Skin epidermis (tissue), 12 donors: ENCODE measurements at regions not wholly inside any gene's neighbourhood (a gene's known extent, or its start where the extent isn't known, plus 50 kb on each side); places are given as distances from the start of the nearest gene placed in this dataset.

Source experiments
- H3K27ac ChIP-seq, 21 experiments: fragments of 200-600 bp; sonication (generic) in 11 of 21; one replicate each; pipeline ENCODE4 v1.5.0; 2020; ENCODE audit warnings: mild to moderate bottlenecking in 3 of 21, inconsistent platforms in 2 of 21, moderate library complexity in 2 of 21
- H3K4me3 ChIP-seq, 7 experiments: fragments of 200-600 bp; sonication (generic) in 2 of 7; one replicate each; pipeline ENCODE4 v1.5.0; 2020; ENCODE audit warnings: inconsistent platforms in 2 of 7, mild to moderate bottlenecking in 2 of 7, moderate library complexity in 1 of 7

- no peak overlapping the region for H3K27ac ChIP-seq
- no peak overlapping the region for H3K4me3 ChIP-seq
Observed at GRCh38 chr2:239793836-239794235, 231.3 kb downstream of the NDUFA10 start.

DNA sequence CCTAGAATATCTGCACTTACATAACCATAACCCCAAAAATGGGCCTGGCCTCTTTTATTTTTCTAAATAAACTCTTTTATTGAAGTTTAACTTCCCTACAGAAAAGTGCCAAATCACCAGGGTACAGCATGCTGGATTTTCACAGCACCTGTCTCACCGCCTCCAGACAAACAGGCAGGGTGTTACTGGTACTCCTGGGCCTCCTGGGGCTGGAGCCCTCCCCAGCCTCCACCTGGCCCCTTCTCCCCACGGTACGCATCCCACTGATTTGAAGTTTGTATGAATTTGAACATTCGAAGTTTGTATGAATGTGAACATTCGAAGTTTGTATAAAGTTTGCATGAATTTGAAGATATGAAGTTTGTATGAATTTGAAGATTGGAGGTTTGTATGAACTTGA, 232.1 kb downstream of the NDUFA10 start:
- Histone ChIP-seq H3K27ac (no peak overlapping the region), H3K4me3 (no peak overlapping the region)

DNA sequence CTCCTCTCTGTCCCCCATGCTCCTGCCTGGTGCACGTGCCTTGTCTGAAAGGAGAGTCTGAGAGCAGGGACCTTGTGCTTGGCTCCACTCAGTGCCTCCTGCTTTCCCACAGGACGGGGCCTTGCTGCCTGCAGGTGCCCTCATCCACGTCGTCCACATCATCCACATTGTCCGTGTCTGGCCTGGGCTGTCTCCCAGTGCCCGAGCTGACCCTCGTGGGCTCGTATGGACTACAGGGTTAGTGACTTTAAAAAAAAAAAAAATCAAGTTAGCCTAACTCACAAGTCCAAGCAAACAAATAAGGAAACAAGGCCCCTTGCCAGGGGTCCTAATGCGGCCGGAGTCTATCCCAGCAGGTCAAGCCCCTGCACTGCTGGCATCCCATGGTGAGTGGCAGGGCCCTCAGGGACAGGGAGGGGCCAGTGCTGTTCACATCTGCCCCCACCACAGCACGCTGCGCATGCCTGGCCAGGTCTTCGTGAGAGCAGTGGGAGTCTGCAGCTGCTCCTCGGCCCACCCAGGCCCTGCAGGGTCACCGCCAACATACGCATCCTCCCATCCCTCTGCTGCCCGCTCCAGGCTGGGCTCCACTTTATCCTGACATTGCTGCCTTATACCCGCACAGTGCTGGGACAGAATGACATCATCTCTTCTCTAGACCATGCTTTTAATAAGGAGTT, 232.6 kb downstream of the NDUFA10 start:
- H3K27ac ChIP-seq, result no peak overlapping the region
- H3K4me3 ChIP-seq, result no peak overlapping the region

DNA sequence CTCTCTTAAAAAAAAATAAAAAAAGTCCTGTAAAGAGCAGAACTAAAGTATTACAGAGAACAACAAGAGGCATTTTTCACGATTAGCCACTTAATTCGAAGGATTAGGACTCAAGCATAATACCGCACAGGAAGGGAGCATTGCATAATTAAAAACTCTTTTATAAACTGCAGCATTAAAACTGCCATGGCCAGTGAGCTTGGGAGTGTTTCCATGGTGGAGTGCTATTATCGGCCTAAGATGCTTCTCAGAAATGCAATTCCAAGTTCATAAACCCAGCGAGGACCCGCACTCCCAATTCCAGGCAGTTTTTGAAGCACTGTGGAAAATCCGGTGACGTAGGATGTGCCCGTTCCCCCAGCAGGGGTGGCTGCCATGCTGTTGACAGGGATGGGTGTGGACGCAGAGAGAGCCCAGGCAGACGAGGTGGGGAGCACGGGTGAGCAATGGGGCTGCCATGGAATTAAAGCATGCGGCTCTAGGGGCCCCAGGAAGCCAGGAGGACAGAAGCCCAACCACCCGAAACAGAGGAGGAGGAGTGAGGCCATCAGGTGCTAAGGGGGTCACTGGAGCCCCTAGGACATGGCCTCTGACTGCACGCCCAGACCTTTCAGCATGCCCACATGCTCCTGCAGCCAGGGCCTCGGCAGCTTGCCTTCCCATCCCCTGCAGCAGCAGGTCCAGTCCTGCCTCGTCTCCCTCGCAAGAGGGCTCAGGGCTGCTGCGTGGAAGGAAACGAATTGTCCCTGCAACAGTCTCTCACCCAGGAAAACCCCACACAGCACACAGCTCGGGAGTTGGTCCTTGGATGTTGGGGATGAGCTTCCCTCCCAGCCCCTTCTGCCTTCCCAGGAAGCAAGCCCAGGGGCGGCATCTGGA, 233.4 kb downstream of the NDUFA10 start:
- Histone ChIP-seq H3K4me3 (no peak overlapping the region), H3K27ac (no peak overlapping the region)

GRCh38 chr2:239790721-239791120, 234.4 kb downstream of the NDUFA10 start:
- no peak overlapping the region for H3K27ac ChIP-seq

DNA sequence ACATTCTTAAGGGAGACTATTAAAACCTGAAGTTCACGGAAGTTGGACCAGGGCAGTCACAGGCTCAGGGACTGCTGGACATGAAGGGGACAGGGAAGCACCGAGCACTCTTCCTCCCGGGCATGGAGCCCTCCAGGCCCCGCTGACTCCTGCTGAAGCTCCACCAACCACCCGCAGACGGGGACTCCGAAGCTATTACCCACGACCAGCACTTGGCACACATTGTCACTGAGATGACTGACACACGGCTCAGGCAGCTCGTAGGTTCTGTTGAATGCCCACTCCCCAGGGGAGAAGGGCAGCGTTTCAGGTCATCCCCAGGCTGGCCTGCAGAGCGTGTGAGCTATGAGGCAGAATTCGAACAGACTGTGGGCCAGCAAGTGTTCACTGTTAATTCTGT, 234.8 kb downstream of the NDUFA10 start:
- no peak overlapping the region for H3K27ac ChIP-seq
- H3K4me3 ChIP-seq, result no peak overlapping the region

More at GRCh38 chr2:239790721-239791120, 234.4 kb downstream of the NDUFA10 start:
- H3K4me3 ChIP-seq, result no peak overlapping the region

DNA sequence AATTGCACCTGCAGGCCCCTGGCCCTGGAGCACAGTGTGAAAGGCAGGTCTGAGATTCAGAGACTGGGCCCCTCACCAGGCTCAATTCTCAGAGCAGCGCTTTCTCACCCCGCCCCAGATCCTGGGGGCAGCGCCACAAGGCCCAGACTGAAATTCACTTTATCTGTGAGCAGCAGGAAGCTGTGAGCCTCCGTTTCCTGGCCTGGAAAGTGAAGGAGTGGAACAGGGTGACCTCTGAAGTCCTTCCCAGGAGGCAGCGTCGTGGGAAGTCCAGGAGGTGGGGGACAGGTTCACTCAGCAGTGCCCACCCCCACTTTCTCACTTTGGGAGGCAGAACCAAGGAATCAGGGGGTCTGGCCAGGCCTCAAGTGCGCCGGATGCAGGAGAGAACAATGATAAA, 235.4 kb downstream of the NDUFA10 start:
- no peak overlapping the region for H3K4me3 ChIP-seq
- peak overlapping the region in 2 of 21 experiments; percentile 11 to 26 for H3K27ac ChIP-seq

DNA sequence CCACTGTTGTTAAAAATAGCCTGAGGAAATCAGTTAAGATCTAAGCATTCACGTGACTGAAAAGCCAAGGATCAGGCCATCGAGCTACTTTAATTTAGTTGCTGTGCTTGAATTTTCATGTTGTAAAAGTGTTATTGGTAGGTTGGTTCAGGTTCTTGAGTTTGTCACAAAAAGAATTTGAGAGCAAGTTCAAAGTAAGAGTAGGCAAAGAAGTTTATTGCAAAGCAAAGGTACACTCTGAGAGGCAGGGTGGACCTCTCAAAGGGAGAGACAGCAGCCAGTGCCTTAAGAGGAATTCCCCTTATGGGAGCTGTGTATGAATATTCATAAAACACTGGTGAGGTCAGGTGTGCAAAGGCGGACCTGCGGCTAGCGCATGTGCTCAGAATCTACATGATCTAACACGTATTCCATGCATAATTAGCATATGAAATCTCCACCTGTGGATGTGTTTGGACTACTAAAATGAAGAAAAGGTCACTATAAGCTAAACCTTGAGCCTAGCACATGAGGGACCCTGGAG, 236.5 kb downstream of the NDUFA10 start:
- H3K27ac ChIP-seq, result peak overlapping the region in 2 of 21 experiments; percentile 17 to 29

DNA sequence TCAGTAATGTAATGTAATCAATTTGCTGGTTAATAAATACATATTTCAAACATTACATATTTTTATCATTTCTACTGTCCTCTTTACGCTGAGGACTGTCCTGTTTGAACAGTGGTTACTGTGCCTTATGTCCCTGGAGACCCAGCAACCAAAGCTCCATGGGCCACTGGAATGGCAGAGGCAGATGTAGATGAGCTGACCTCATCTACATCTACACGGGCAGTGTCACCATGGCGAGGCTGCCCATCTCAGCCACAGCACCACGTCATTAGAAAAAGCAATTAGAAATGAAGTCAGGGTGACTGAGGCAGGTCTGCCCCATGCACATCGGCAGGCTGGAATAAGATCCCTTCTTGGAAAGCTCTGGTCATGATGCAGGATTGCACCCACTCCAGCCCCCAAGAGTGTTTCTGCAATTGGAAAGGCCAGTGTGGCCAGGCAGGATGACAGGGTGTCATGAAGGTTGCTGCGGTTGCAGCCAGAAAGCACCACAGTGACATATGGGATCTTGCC, 237.5 kb downstream of the NDUFA10 start:
- H3K27ac ChIP-seq, result no peak overlapping the region
- no peak overlapping the region for H3K4me3 ChIP-seq

More for the DNA sequence above, 236.5 kb downstream of the NDUFA10 start:
- H3K4me3 ChIP-seq, result no peak overlapping the region

DNA sequence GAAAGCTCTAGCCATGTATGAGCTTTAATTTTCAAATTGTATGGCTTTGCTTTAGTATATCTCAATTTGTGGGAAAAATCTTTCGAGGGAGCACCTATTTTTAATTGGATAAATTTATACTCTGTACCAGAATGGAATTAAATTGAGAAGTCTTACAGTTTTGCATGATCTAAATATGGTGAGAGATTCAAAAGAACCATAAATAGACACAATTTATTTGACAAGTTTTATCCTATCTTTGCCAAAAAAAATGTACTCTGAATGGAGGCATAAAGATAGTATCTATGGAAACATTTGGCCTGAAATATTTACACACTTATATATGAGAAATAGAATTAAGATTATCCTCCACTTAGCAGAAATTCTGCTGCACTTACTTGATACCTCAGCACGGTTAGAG, 238.4 kb downstream of the NDUFA10 start:
- no peak overlapping the region for H3K4me3 ChIP-seq
- no peak overlapping the region for H3K27ac ChIP-seq

DNA sequence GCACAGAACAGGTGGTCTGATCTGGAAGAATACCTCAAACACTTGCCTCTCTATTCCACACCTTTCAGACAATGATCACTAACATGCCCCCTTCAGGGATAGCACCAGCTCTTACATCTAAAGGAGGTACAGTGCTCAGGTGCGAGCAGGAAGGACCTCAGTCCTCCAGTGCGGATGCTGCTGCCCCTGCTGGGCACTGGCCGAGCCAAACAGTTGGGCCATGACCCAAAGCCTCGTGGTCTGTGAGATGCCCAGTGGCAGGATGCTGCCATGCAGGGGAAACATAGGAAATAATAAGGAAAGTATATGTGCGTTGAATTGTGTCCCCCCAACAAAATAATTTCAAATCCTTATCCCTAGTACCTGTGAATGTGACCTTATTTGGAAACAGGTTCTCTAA, 243.7 kb downstream of the NDUFA10 start:
- no peak overlapping the region for H3K27ac ChIP-seq
- no peak overlapping the region for H3K4me3 ChIP-seq

DNA sequence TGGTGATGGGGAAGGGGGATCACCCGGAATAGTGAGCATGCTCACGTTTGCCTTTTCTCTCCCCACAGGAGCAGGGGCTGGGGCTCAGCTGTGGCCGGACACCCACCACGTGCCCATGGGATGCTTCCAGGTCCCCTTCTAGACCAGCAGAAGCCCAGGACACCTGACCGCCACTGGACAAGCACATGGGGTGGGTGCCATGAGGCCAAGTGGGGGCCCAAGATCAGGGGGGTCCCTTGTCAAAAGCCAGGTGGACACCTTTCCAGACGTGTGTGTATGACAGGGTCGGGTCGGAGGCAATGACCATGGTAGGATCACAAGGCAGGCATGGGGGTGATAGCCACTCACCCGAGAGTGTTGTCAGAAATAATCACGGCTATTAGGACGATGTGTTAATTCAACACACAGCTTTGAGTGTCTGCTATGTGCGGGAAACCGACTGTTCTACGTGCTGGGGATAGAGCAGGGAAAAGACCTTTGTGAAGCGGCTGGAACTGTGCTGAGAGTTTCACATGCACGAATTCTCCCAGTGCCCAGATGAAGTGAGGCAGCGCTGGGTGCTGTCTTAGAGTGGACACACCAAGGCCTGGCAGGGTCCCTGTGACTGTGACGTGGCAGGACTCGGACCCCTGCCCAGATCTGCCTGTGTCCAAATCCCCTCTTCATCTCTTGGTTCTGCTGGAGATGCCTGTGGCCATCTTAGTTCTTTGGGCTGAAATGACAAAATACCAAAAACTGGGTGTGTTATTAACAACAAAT, 244.7 kb downstream of the NDUFA10 start:
- H3K4me3 ChIP-seq, result no peak overlapping the region
- H3K27ac ChIP-seq, result no peak overlapping the region

GRCh38 chr2:239779584-239779983, 245.6 kb downstream of the NDUFA10 start:
- Histone ChIP-seq H3K27ac (peak overlapping the region in 2 of 21 experiments; percentile 6 to 44), H3K4me3 (no peak overlapping the region)

DNA sequence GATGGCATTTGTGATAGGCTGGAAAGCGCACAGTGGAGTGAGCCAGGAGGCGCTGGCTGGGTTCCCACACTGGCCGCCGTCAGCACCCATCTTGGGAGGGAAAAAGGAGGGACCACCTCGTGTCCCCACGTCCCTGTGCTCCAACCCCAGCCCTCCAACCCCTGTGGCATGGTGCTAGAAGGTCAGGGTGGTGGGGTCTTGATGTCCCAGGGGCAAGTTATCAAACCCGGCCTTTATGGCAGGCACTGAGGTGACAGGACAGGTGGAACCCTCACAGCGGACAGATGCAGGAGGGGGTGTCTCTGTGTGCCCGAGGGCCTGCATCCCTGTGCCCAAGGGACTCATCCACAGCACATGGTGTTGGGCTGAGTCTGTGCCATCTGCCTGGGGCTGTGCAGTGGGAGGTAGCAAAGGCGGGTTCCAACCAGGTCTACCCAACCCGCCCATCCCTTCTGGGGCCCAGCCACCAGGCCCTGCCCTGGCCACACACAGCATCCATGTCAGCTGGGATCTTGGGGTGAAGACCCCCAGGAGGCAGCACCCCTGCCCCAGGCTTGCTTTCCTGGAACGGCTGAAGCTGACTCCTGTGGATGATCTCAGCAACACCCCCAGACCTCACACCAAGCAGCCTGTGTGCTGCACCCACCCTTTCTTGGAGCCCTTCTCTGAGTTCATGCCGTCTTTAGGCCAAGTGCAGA, 246.1 kb downstream of the NDUFA10 start:
- Histone ChIP-seq H3K4me3 (no peak overlapping the region), H3K27ac (peak overlapping the region in 2 of 21 experiments; percentile 6 to 44)

DNA sequence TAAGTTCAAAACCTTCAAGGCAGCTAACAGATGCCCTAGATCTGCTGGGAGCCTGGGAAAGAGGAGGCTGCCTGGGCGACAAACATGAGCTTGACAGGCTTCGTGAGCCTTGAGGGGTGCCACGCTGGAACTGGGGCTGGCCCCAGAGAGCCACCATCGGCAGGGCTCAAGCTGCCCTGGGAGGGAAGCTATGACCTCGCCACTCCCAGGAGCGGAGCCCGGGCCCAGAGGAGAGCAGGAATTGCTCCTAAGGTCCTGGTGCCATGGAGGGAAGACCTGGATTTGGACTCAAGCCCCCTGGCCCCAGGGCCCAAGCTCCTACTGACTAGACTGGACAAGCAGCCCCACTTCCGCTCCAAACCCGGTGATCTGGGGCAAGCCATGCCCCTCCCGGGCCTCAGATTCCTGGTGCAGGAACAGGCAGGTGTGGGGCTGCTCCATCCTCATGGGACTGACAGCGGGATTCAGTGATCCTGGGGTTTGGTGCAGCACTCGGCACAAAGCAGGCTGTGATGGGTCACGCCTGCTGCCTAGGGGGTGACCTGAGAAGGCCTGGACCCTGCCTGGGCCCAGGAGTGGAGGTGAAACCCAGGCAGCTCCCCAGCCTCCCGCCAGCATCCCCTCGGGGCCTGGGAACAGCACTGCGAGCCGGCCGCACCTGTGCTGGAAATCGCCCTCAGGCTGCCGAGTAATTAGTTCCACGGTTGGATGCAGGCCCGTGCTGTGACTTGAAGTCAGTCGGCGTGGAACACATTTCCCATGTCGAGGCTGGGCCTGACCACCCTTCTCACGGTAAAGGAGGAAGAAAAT, 246.9 kb downstream of the NDUFA10 start:
- Histone ChIP-seq H3K4me3 (no peak overlapping the region), H3K27ac (peak overlapping the region in 1 of 21 experiments; percentile 21)

DNA sequence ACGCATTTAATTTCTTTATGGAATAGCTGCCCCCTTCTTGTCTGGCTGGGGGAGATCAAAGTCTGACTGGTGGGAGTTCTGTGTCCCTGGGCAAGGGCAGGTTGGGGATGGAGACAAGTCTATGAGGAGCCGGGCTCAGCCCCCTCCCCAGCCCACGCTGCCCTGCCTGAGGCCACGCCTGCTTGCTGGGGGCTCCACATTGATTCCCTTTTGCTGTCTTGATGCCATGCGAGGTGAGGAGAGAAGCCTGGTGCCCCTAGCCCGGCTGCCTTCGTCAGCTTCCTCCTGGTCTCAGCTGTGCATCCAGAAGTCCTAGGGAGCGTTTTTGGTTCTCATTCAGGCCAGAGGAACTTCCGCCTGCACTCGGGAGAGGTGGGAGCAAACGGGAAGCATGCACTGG, 247.9 kb downstream of the NDUFA10 start:
- H3K27ac ChIP-seq, result no peak overlapping the region
- no peak overlapping the region for H3K4me3 ChIP-seq

DNA sequence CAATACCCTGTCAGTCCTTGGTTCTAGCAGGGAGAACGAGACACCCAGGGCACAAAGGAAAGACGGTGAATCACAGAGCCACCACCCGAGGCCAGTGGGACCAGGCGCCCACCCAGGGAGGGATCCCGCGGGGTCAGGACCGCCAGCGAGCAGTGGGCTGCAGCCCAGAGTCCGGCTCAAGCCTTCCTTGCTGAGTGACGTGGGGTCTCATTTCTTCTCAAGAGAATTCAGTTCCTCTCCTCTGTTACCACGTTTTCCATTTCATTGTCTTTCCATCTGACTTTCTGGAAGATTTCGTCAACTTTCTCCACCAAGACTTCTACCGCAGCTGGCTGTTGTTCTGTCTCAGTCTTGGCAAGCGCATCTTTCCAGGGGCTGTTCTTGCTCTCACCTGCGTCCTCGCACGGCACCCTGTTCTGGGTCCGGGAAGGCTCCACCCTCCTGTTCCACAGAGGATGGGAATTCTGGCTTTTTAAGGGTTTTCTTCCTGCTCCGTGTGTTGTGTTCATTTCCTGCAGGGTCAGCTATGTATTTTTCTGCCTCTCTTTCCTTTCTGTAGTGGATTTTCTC, 248.6 kb downstream of the NDUFA10 start:
- no peak overlapping the region for H3K4me3 ChIP-seq
- H3K27ac ChIP-seq, result peak overlapping the region in 1 of 21 experiments; percentile 31
